ENCODE measurements at regions not wholly inside any gene's neighbourhood (a gene's known extent, or its start where the extent isn't known, plus 50 kb on each side); places are given as distances from the start of the nearest gene placed in this dataset.

GRCh38 chr11:80023386-80023785, 582.6 kb upstream of the TENM4 start:
- no peak for DNase-seq
- H3K9me3 ChIP-seq, result no peaks in the 10 kb centered on the region
- H3K36me3 ChIP-seq, result no peaks in the 10 kb centered on the region
- TF ChIP-seq POLR2A (IDR thresholded peaks at IDR 0.05) (no peak), CTCF (IDR thresholded peaks at IDR 0.05) (no peak), EP300 (IDR thresholded peaks at IDR 0.05) (no peak)
- H3K4me3 ChIP-seq, result no peak overlapping the region
- intact Hi-C loops (cut with DNase I), result no loop called here
- no peak overlapping the region for H3K27ac ChIP-seq
- no peaks in the 10 kb centered on the region for H3K4me1 ChIP-seq (ENCODE audit: insufficient read depth)
- no peaks in the 10 kb centered on the region for H3K27me3 ChIP-seq

- Histone ChIP-seq H3K9me3 (no peaks in the 10 kb centered on the region), H3K36me3 (no peaks in the 10 kb centered on the region), H3K27ac (no peak overlapping the region), H3K27me3 (no peaks in the 10 kb centered on the region), H3K4me3 (no peak overlapping the region), H3K4me1 (ENCODE audit: insufficient read depth) (no peaks in the 10 kb centered on the region)
- WGBS, 3 donors, result 68 to 71% (median 69%) methylated on average over 1 of the region's 1 CpG
- TF ChIP-seq EP300 (IDR thresholded peaks at IDR 0.05), result no peak
- no peak for TF ChIP-seq POLR2A (IDR thresholded peaks at IDR 0.05)
- DNase-seq, result no peak
- intact Hi-C loops (cut with DNase I), result no loop called here
Measured at GRCh38 chr11:80010536-80010935, 569.7 kb upstream of the TENM4 start.

GRCh38 chr11:80009081-80009480, 568.3 kb upstream of the TENM4 start:
- H3K4me3 ChIP-seq, result no peak overlapping the region
- WGBS, 3 donors, result 86 to 98% (median 95%) methylated on average over 3 of the region's 3 CpGs
- no peaks in the 10 kb centered on the region for H3K9me3 ChIP-seq
- no peak for DNase-seq
- H3K27ac ChIP-seq, result no peak overlapping the region
- TF ChIP-seq EP300 (IDR thresholded peaks at IDR 0.05), result no peak
- H3K36me3 ChIP-seq, result no peaks in the 10 kb centered on the region
- no peaks in the 10 kb centered on the region for H3K4me1 ChIP-seq (ENCODE audit: insufficient read depth)
- intact Hi-C loops (cut with DNase I), result no loop called here
- H3K27me3 ChIP-seq, result no peaks in the 10 kb centered on the region

GRCh38 chr11:80007616-80008015, 566.8 kb upstream of the TENM4 start:
- intact Hi-C loops (cut with DNase I), result no loop called here
- no peaks in the 10 kb centered on the region for H3K27me3 ChIP-seq
- TF ChIP-seq EP300 (IDR thresholded peaks at IDR 0.05), result no peak
- no peak for TF ChIP-seq POLR2A (IDR thresholded peaks at IDR 0.05)
- TF ChIP-seq CTCF (IDR thresholded peaks at IDR 0.05), result no peak
- no peaks in the 10 kb centered on the region for H3K36me3 ChIP-seq
- no peaks in the 10 kb centered on the region for H3K9me3 ChIP-seq
- no peak for DNase-seq
- H3K27ac ChIP-seq, result no peak overlapping the region
- no peaks in the 10 kb centered on the region for H3K4me1 ChIP-seq (ENCODE audit: insufficient read depth)
- no peak overlapping the region for H3K4me3 ChIP-seq
- WGBS, 3 donors, result 77 to 80% (median 79%) methylated on average over 6 of the region's 6 CpGs

- TF ChIP-seq POLR2A (IDR thresholded peaks at IDR 0.05), result no peak
- TF ChIP-seq CTCF (IDR thresholded peaks at IDR 0.05), result no peak
- no peak for TF ChIP-seq EP300 (IDR thresholded peaks at IDR 0.05)
- H3K9me3 ChIP-seq, result no peaks in the 10 kb centered on the region
- H3K4me3 ChIP-seq, result no peak overlapping the region
- intact Hi-C loops (cut with DNase I), result no loop called here
- H3K27me3 ChIP-seq, result no peaks in the 10 kb centered on the region
- H3K4me1 ChIP-seq (ENCODE audit: insufficient read depth), result no peaks in the 10 kb centered on the region
- no peak for DNase-seq
- no peaks in the 10 kb centered on the region for H3K36me3 ChIP-seq
- 58 to 74% (median 72%) methylated on average over 3 of the region's 3 CpGs for WGBS, 3 donors
- H3K27ac ChIP-seq, result no peak overlapping the region
Measured at GRCh38 chr11:79990141-79990540, 549.3 kb upstream of the TENM4 start.

GRCh38 chr11:79982185-79982584, 541.4 kb upstream of the TENM4 start:
- intact Hi-C loops (cut with DNase I), result loop anchor here in 1 of 4 donors (1.0 kb wide), 1 partner anchor 24 kb away; no protein-coding TSS in a partner anchor

More at GRCh38 chr11:79982185-79982584, 541.4 kb upstream of the TENM4 start:
- H3K27ac ChIP-seq, result no peak overlapping the region
- no peaks in the 10 kb centered on the region for H3K9me3 ChIP-seq
- no peak overlapping the region for H3K4me3 ChIP-seq
- H3K36me3 ChIP-seq, result no peaks in the 10 kb centered on the region
- no peak for DNase-seq
- 90 to 95% (median 93%) methylated on average over 4 of the region's 4 CpGs for WGBS, 3 donors
- no peaks in the 10 kb centered on the region for H3K4me1 ChIP-seq (ENCODE audit: insufficient read depth)
- TF ChIP-seq CTCF (IDR thresholded peaks at IDR 0.05) (no peak), EP300 (IDR thresholded peaks at IDR 0.05) (no peak), POLR2A (IDR thresholded peaks at IDR 0.05) (no peak)
- H3K27me3 ChIP-seq, result no peaks in the 10 kb centered on the region
